ENCODE measurements at regions not wholly inside any gene's neighbourhood (a gene's known extent, or its start where the extent isn't known, plus 50 kb on each side); places are given as distances from the start of the nearest gene placed in this dataset.

DNA sequence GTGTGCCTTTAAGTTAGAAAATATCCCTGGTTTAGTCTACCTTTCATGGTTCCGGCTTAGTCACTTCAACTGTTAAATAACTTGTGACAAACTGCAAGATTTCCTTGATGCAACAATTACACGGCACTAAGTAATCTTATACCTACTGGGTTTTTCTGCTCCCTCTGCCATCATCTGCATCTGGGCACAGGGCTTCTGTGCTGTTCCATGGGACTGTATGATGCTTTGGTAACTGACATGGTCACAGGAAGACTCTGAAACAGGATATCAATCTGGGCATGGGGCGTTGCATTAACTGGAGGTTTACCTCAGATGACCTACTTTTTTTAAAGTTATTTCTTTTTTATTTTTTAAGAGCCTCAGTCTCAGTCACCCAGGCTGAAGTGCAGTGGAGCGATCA is 365.4 kb downstream of the SS18 start:
- Histone ChIP-seq H2AK9ac (replicated peaks; ENCODE audit: low read depth, low read length, poor library complexity) (no peak overlapping the region), H2BK120ac (ENCODE audit: low read depth, low read length) (no peak overlapping the region), H2BK5ac (ENCODE audit: low read depth, low read length, poor library complexity, severe bottlenecking) (no peak overlapping the region), H3K14ac (replicated peaks; ENCODE audit: low read depth, low read length) (no peak overlapping the region), H3K9ac (ENCODE audit: low read depth, low read length) (no peak overlapping the region), H3K4me1 (ENCODE audit: control insufficient read depth, insufficient read depth, low read length) (no peaks in the 10 kb centered on the region), H4K5ac (ENCODE audit: low read depth, low read length) (no peak overlapping the region), H2AK5ac (ENCODE audit: low read depth, low read length) (no peak overlapping the region), H3K9me1 (ENCODE audit: insufficient read depth, low read length) (no peaks in the 10 kb centered on the region), H2AFZ (replicated peaks; ENCODE audit: low read length, poor library complexity) (no peak overlapping the region), H3K4me2 (ENCODE audit: low read depth, low read length) (no peak overlapping the region), H3K4ac (ENCODE audit: low read depth, low read length) (no peak overlapping the region), H2BK15ac (ENCODE audit: low read depth, low read length) (no peak overlapping the region), H3K9me3 (ENCODE audit: control insufficient read depth, insufficient read depth, low read length) (no peaks in the 10 kb centered on the region), H2BK20ac (ENCODE audit: low read depth, low read length) (no peak overlapping the region), H4K91ac (ENCODE audit: insufficient read depth, low read depth, low read length) (no peak overlapping the region), H3K56ac (ENCODE audit: extremely low read depth, insufficient read depth, low read length) (no peak overlapping the region), H3K36me3 (ENCODE audit: control insufficient read depth, insufficient read depth, low read length) (no peaks in the 10 kb centered on the region), H3K23ac (ENCODE audit: low read depth, low read length) (no peak overlapping the region), H3K18ac (ENCODE audit: low read depth, low read length) (no peak overlapping the region), H3K4me3 (ENCODE audit: insufficient read depth, low read depth, low read length) (no peak overlapping the region), H4K20me1 (ENCODE audit: insufficient read depth, low read length) (no peaks in the 10 kb centered on the region), H4K8ac (ENCODE audit: low read depth in 2 of 2, low read length in 2 of 2) (no peak overlapping the region), H3K27ac (ENCODE audit: insufficient read depth, low read length) (no peak overlapping the region), H3K79me1 (ENCODE audit: low read depth in 1 of 2, low read length in 2 of 2) (no peaks in the 10 kb centered on the region), H3K27me3 (ENCODE audit: control insufficient read depth, insufficient read depth, low read length) (no peaks in the 10 kb centered on the region)
- ChIA-PET CTCF (no interaction called here), POLR2A (ENCODE audit: unreplicated experiment) (no interaction called here)
- in situ Hi-C loops (cut with MboI; ENCODE audit: low sequenced_read_pairs): no loop called here
- dilution Hi-C loops (cut with HindIII; ENCODE audit: low sequenced_read_pairs, unreplicated experiment): no loop called here
- WGBS, 2 experiments (ENCODE audit: extremely low coverage in 2 of 2, insufficient read length in 1 of 2): 83% methylated on average over 1 of the region's 4 CpGs; no CpG with 5 or more reads in 1 of the 2 experiments
- intact Hi-C loops (cut with micrococcal nuclease): no loop called here
- TF ChIP-seq FOS (IDR thresholded peaks at IDR 0.05; ENCODE audit: low read depth, low read length): no peak
- no peak for TF ChIP-seq NFE2L2 (IDR thresholded peaks at IDR 0.05; ENCODE audit: low read depth, low read length)
- no peak for TF ChIP-seq CHD1 (IDR thresholded peaks at IDR 0.05; ENCODE audit: low read depth, low read length)
- TF ChIP-seq RCOR1 (IDR thresholded peaks at IDR 0.05; ENCODE audit: insufficient replicate concordance, low read length): no peak
- no peak for TF ChIP-seq MAZ (IDR thresholded peaks at IDR 0.05; ENCODE audit: borderline replicate concordance, low read depth, low read length)
- no peak for TF ChIP-seq POLR2A (IDR thresholded peaks at IDR 0.05; ENCODE audit: low read depth, low read length)
- TF ChIP-seq CEBPB (IDR thresholded peaks at IDR 0.05; ENCODE audit: low read depth, low read length): no peak
- no peak for TF ChIP-seq RAD21 (IDR thresholded peaks at IDR 0.05; ENCODE audit: low read length)
- TF ChIP-seq, protein P1, sequence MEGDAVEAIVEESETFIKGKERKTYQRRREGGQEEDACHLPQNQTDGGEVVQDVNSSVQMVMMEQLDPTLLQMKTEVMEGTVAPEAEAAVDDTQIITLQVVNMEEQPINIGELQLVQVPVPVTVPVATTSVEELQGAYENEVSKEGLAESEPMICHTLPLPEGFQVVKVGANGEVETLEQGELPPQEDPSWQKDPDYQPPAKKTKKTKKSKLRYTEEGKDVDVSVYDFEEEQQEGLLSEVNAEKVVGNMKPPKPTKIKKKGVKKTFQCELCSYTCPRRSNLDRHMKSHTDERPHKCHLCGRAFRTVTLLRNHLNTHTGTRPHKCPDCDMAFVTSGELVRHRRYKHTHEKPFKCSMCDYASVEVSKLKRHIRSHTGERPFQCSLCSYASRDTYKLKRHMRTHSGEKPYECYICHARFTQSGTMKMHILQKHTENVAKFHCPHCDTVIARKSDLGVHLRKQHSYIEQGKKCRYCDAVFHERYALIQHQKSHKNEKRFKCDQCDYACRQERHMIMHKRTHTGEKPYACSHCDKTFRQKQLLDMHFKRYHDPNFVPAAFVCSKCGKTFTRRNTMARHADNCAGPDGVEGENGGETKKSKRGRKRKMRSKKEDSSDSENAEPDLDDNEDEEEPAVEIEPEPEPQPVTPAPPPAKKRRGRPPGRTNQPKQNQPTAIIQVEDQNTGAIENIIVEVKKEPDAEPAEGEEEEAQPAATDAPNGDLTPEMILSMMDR (conservative IDR thresholded peaks at IDR 0.05; ENCODE audit: low read depth, low read length): no peak
- TF ChIP-seq MXI1 (IDR thresholded peaks at IDR 0.05; ENCODE audit: borderline replicate concordance, low read depth, low read length): no peak
- TF ChIP-seq, protein P2, sequence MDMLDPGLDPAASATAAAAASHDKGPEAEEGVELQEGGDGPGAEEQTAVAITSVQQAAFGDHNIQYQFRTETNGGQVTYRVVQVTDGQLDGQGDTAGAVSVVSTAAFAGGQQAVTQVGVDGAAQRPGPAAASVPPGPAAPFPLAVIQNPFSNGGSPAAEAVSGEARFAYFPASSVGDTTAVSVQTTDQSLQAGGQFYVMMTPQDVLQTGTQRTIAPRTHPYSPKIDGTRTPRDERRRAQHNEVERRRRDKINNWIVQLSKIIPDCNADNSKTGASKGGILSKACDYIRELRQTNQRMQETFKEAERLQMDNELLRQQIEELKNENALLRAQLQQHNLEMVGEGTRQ (IDR thresholded peaks at IDR 0.05; ENCODE audit: low read depth, low read length): no peak
- TF ChIP-seq MAFK (IDR thresholded peaks at IDR 0.05; ENCODE audit: low read depth, low read length): no peak
- no peak for TF ChIP-seq BHLHE40 (IDR thresholded peaks at IDR 0.05; ENCODE audit: low read depth, low read length)
- TF ChIP-seq, protein P3, sequence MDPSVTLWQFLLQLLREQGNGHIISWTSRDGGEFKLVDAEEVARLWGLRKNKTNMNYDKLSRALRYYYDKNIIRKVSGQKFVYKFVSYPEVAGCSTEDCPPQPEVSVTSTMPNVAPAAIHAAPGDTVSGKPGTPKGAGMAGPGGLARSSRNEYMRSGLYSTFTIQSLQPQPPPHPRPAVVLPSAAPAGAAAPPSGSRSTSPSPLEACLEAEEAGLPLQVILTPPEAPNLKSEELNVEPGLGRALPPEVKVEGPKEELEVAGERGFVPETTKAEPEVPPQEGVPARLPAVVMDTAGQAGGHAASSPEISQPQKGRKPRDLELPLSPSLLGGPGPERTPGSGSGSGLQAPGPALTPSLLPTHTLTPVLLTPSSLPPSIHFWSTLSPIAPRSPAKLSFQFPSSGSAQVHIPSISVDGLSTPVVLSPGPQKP (IDR thresholded peaks at IDR 0.05; ENCODE audit: borderline replicate concordance, low read depth, low read length): no peak
- no peak for TF ChIP-seq RFX5 (IDR thresholded peaks at IDR 0.05; ENCODE audit: low read depth, low read length)
- TF ChIP-seq SMC3 (IDR thresholded peaks at IDR 0.05; ENCODE audit: low read depth, low read length): no peak
- ATAC-seq (ENCODE audit: low read depth) (no peak), DNase-seq (no peak)
- BruUV-seq (replicated peaks): no TSS peak

Measured in IMR-90 (cell line).